ENCODE measurements at regions not wholly inside any gene's neighbourhood (a gene's known extent, or its start where the extent isn't known, plus 50 kb on each side); places are given as distances from the start of the nearest gene placed in this dataset.

DNA sequence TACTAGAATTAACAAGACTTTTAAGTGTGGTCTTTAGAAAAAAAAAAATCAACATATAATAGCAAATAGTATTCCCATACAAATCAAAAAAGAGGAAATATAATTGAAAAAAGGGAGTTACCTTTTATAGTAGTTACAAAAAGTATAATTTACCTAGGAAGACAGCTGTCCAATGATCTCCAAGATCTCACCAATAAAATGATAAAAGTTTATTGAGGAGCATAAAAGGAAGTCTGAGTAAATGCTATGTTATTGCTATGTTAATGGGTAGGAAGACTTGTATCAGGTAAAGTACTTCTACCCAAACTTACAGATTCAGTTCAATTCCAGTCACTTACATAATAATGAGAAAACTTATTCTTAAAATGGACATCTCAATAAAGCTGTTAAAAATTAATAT is 379.0 kb upstream of the TPM1 start:
- no peak for DNase-seq (ENCODE audit: low read depth, low spot score)
- Histone ChIP-seq H3K4me3 (ENCODE audit: low read depth, low read length) (no peak overlapping the region), H3K9me3 (ENCODE audit: control insufficient read depth, insufficient read depth, low read length) (no peaks in the 10 kb centered on the region), H3K27me3 (ENCODE audit: control insufficient read depth, insufficient read depth, low read length) (no peaks in the 10 kb centered on the region), H3K27ac (ENCODE audit: low read depth, low read length) (no peak overlapping the region)
- POLR2A ChIA-PET: interaction anchor here (0.6 kb wide), 1 partner anchor 7 kb away, joined by 3 read pairs; no protein-coding TSS in a partner anchor
- CTCF ChIA-PET: no interaction called here
- TF ChIP-seq, protein P1, sequence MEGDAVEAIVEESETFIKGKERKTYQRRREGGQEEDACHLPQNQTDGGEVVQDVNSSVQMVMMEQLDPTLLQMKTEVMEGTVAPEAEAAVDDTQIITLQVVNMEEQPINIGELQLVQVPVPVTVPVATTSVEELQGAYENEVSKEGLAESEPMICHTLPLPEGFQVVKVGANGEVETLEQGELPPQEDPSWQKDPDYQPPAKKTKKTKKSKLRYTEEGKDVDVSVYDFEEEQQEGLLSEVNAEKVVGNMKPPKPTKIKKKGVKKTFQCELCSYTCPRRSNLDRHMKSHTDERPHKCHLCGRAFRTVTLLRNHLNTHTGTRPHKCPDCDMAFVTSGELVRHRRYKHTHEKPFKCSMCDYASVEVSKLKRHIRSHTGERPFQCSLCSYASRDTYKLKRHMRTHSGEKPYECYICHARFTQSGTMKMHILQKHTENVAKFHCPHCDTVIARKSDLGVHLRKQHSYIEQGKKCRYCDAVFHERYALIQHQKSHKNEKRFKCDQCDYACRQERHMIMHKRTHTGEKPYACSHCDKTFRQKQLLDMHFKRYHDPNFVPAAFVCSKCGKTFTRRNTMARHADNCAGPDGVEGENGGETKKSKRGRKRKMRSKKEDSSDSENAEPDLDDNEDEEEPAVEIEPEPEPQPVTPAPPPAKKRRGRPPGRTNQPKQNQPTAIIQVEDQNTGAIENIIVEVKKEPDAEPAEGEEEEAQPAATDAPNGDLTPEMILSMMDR (IDR thresholded peaks at IDR 0.05; ENCODE audit: low read depth, low read length): no peak

DNA sequence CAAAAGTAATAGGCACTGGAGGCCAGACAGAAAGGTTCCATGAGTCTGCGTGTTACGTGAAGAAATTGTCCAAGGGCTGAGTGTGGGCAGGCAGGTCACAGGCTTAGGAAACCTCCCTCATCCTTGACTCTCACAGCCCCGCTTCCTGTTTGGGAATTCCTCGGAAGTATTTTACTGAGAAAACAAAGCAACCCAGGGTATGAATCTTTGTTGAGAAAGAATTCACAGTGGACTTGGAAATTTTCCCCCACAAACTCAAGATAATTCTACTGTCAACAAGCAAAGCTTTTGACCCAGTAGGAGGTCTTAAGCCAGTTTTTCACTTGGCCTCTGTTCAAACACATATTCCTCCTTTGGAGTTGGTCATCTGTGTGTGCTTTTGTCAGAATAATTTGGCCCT is 377.1 kb upstream of the TPM1 start:
- no peaks in the 10 kb centered on the region for H3K27me3 ChIP-seq (ENCODE audit: control insufficient read depth, insufficient read depth, low read length)
- ChIA-PET CTCF (interaction anchor here (0.8 kb wide), 1 partner anchor 197 kb away, joined by 3 read pairs; no protein-coding TSS in a partner anchor), POLR2A (no interaction called here)
- H3K4me3 ChIP-seq (ENCODE audit: low read depth, low read length): no peak overlapping the region
- no peak for DNase-seq (ENCODE audit: low read depth, low spot score)
- no peaks in the 10 kb centered on the region for H3K9me3 ChIP-seq (ENCODE audit: control insufficient read depth, insufficient read depth, low read length)
- no peak overlapping the region for H3K27ac ChIP-seq (ENCODE audit: low read depth, low read length)
- TF ChIP-seq, protein P1 (IDR thresholded peaks at IDR 0.05; ENCODE audit: low read depth, low read length): no peak

DNA sequence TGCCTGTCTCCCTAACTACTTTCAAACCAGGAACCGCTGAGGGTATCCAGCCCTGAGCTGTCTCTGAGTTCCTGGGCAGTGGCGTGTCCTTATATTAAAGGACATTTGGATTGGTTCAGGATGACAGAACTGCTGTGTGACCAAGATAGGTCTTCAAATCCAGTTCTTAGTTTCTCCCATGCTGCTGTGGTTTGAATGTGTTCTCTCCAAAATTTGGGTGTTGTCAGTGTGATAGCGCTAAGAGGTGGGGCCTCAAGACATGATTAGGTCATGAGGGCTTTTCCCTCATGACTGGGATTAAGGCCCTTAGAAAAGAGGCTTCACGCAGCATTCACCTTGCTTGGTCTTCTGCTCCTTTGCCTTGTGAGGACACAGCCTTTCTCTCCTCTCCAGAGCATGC is 376.5 kb upstream of the TPM1 start:
- TF ChIP-seq, protein P1 (IDR thresholded peaks at IDR 0.05; ENCODE audit: low read depth, low read length): no peak
- no peak overlapping the region for H3K4me3 ChIP-seq (ENCODE audit: low read depth, low read length)
- DNase-seq (ENCODE audit: low read depth, low spot score): no peak
- no peaks in the 10 kb centered on the region for H3K27me3 ChIP-seq (ENCODE audit: control insufficient read depth, insufficient read depth, low read length)
- CTCF ChIA-PET: interaction anchor here (0.6 kb wide), 1 partner anchor 77 kb away, joined by 3 read pairs; no protein-coding TSS in a partner anchor
- no peaks in the 10 kb centered on the region for H3K9me3 ChIP-seq (ENCODE audit: control insufficient read depth, insufficient read depth, low read length)
- POLR2A ChIA-PET: interaction anchor here (0.6 kb wide), 1 partner anchor 170 kb away, joined by 3 read pairs; no protein-coding TSS in a partner anchor
- H3K27ac ChIP-seq (ENCODE audit: low read depth, low read length): no peak overlapping the region

DNA sequence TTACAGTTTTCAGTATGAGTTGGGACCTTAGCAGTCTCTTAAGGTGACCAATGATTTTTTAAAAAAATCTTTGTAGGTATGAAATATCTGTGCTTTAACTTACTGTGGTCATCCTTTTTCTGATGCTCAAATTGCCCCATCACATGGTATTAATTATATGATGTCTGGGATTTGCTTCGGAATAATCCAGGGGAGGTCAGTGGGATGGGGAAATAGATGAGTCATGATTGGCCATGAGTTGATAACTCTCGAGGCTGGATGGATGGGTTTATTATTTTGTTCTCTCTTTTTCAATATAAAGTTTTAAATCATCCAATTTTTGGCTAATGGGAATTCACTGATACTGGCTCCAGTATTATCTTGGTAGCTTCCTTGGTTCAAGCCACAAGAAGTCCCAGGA is 370.3 kb upstream of the TPM1 start:
- DNase-seq (ENCODE audit: low read depth, low spot score): no peak
- ChIA-PET POLR2A (no interaction called here), CTCF (no interaction called here)
- H3K27me3 ChIP-seq (ENCODE audit: control insufficient read depth, insufficient read depth, low read length): no peaks in the 10 kb centered on the region
- TF ChIP-seq, protein P1 (IDR thresholded peaks at IDR 0.05; ENCODE audit: low read depth, low read length): no peak
- H3K27ac ChIP-seq (ENCODE audit: low read depth, low read length): no peak overlapping the region
- no peaks in the 10 kb centered on the region for H3K9me3 ChIP-seq (ENCODE audit: control insufficient read depth, insufficient read depth, low read length)
- H3K4me3 ChIP-seq (ENCODE audit: low read depth, low read length): no peak overlapping the region

DNA sequence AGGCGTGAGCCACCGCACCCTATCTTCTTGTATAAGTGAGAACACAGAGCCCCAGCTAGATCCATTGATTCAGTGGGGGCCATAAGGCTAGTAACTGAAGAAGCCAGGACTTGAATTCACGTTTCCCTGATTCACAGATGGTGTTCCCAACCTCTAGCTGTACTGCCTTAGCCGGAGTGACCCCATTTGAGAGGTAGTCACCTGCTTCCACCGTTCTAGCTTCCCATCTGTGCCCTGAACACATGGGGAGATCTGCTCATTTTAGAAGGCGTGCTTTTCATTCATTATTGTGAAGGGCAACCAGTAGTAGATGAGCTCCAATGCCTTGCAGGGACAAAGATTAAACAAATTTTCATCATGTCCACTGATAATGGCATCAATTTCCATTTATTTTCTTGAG is 365.7 kb upstream of the TPM1 start:
- Histone ChIP-seq H3K27ac (ENCODE audit: low read depth, low read length) (no peak overlapping the region), H3K27me3 (ENCODE audit: control insufficient read depth, insufficient read depth, low read length) (no peaks in the 10 kb centered on the region), H3K4me3 (ENCODE audit: low read depth, low read length) (no peak overlapping the region), H3K9me3 (ENCODE audit: control insufficient read depth, insufficient read depth, low read length) (no peaks in the 10 kb centered on the region)
- ChIA-PET POLR2A (no interaction called here), CTCF (no interaction called here)
- TF ChIP-seq, protein P1 (IDR thresholded peaks at IDR 0.05; ENCODE audit: low read depth, low read length): no peak
- no peak for DNase-seq (ENCODE audit: low read depth, low spot score)

Data from AG04450 (cell line).